ENCODE measurements at regions not wholly inside any gene's neighbourhood (a gene's known extent, or its start where the extent isn't known, plus 50 kb on each side); places are given as distances from the start of the nearest gene placed in this dataset.

DNA sequence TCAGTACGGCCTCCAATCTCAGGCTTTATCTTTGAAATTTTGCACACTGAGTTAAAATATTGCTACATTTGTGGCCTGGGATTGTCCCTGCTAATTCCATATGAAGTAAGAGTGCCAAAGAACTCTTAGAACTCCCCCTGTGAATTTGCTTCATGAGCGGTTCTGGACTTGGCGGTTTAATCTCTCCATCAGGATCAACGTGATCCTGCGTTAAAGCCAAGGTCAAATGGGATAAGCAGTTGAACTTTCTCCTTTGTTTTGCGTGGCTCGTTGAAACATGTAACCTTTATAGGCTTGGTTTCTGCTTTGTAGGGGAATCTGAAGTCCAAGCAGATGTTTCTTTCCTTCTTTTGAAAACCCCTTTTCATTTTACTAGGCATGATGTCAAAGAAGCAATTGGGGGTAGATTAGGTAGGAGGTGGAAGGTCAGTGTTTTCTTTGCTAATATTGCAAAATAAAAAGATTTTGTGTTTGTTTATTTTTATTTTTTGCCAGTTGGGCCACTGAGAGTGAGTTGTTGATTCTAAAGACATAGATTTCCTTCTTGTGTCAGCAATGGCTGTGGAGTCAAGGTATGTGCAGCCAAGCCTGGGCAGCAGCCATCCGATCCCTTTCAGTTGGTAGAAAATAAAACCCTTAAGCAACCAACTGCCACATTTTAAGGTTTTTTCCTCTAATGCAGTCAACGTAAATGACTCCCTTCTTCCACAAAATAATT is 390.8 kb downstream of the NNT start:
- Mint-ChIP-seq H3K36me3 (ENCODE audit: insufficient read depth in 1 of 3, low read depth in 3 of 3) (0 out of 7 replicates have a peak, but pooled peaks cover 0 to 2% (median 0%) of the 10 kb centered on the region in 3 experiments), H3K4me3 (no peak overlapping the region), H3K27me3 (ENCODE audit: low read depth) (no peaks in the 10 kb centered on the region)

More for the DNA sequence above, 390.8 kb downstream of the NNT start:
- Histone ChIP-seq H4K5ac (ENCODE audit: insufficient read length, low read depth, low read length) (no peak overlapping the region), H2BK12ac (ENCODE audit: insufficient read length, low read depth, low read length) (no peak overlapping the region), H3K56ac (ENCODE audit: insufficient read length, low read depth, low read length) (no peak overlapping the region), H4K8ac (replicated peaks; ENCODE audit: insufficient read length, low read depth, low read length) (no peak overlapping the region), H2BK5ac (ENCODE audit: insufficient read length, low read length) (no peak overlapping the region), H2AFZ (ENCODE audit: low read length) (no peak overlapping the region), H3K4ac (ENCODE audit: low read depth, low read length) (no peak overlapping the region), H3K9me3 (ENCODE audit: control insufficient read depth, low read depth, low read length) (no peaks in the 10 kb centered on the region), H2BK15ac (ENCODE audit: low read depth, low read length) (no peak overlapping the region), H3K9ac (ENCODE audit: extremely low read depth, insufficient read length, low read length) (no peak overlapping the region), H3K18ac (ENCODE audit: insufficient read length, low read depth, low read length) (no peak overlapping the region), H4K91ac (ENCODE audit: insufficient read length, low read depth, low read length) (no peak overlapping the region), H3K79me2 (ENCODE audit: insufficient read depth, low read length) (no peaks in the 10 kb centered on the region), H3K79me1 (ENCODE audit: insufficient read depth, low read depth, low read length, poor library complexity, severe bottlenecking) (no peaks in the 10 kb centered on the region), H3T11ph (ENCODE audit: low read length) (no peak overlapping the region), H3K4me2 (ENCODE audit: insufficient read depth, insufficient read length, low read length) (no peak overlapping the region), H4K20me1 (ENCODE audit: control insufficient read depth, insufficient read depth, insufficient read length) (no peaks in the 10 kb centered on the region), H3K14ac (ENCODE audit: insufficient read depth, low read length) (no peak overlapping the region), H2BK20ac (ENCODE audit: low read depth, low read length, poor library complexity, severe bottlenecking) (no peak overlapping the region), H2AK5ac (ENCODE audit: insufficient read length, low read length) (no peak overlapping the region), H3K27ac (ENCODE audit: insufficient read length, low read depth, low read length) (no peak overlapping the region), H3K27me3 (ENCODE audit: insufficient read depth, low read length) (no peaks in the 10 kb centered on the region), H3K4me1 (ENCODE audit: insufficient read depth, low read length) (no peaks in the 10 kb centered on the region), H3K23me2 (ENCODE audit: insufficient read length, low read depth, low read length, poor library complexity, severe bottlenecking) (no peaks in the 10 kb centered on the region), H3K23ac (ENCODE audit: insufficient read length, low read depth, low read length) (no peak overlapping the region), H2BK120ac (ENCODE audit: low read depth, low read length, poor library complexity, severe bottlenecking) (no peak overlapping the region)
- Mint-ChIP-seq H3K27ac (no peak overlapping the region), H3K4me1 (peaks cover 16 to 19% of the 10 kb centered on the region in 2 experiments), H3K9me3 (no peaks in the 10 kb centered on the region)
- DNase-seq = no peak
- TF ChIP-seq, protein P1, sequence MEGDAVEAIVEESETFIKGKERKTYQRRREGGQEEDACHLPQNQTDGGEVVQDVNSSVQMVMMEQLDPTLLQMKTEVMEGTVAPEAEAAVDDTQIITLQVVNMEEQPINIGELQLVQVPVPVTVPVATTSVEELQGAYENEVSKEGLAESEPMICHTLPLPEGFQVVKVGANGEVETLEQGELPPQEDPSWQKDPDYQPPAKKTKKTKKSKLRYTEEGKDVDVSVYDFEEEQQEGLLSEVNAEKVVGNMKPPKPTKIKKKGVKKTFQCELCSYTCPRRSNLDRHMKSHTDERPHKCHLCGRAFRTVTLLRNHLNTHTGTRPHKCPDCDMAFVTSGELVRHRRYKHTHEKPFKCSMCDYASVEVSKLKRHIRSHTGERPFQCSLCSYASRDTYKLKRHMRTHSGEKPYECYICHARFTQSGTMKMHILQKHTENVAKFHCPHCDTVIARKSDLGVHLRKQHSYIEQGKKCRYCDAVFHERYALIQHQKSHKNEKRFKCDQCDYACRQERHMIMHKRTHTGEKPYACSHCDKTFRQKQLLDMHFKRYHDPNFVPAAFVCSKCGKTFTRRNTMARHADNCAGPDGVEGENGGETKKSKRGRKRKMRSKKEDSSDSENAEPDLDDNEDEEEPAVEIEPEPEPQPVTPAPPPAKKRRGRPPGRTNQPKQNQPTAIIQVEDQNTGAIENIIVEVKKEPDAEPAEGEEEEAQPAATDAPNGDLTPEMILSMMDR (conservative IDR thresholded peaks at IDR 0.05) = no peak
- WGBS (ENCODE audit: extremely low coverage, insufficient read length, low lambda C conversion rate) = no CpG with 5 or more reads among the region's 9 CpGs

Measured in H9 (cell line).